ENCODE measurements at regions not wholly inside any gene's neighbourhood (a gene's known extent, or its start where the extent isn't known, plus 50 kb on each side); places are given as distances from the start of the nearest gene placed in this dataset.

GRCh38 chr9:30723656-30724055 is 1660.8 kb upstream of the ACO1 start:
- Histone ChIP-seq H3K4me2 (ENCODE audit: control insufficient read depth, extremely low read depth, insufficient read depth, low read depth, low read length) (no peak overlapping the region), H3K9me3 (ENCODE audit: control insufficient read depth, low read depth, low read length) (no peaks in the 10 kb centered on the region), H3K4me1 (ENCODE audit: control insufficient read depth, extremely low read depth, insufficient read depth, low read length) (no peaks in the 10 kb centered on the region), H3K9ac (ENCODE audit: control insufficient read depth, extremely low read depth, insufficient read depth, low read length) (no peak overlapping the region), H3K36me3 (ENCODE audit: control insufficient read depth in 2 of 2, extremely low read depth in 1 of 2, insufficient read depth in 2 of 2, low read length in 2 of 2) (no peaks in the 10 kb centered on the region), H3K9me1 (ENCODE audit: control insufficient read depth, extremely low read depth, insufficient read depth, low read length) (no peaks in the 10 kb centered on the region), H3K27me3 (ENCODE audit: control insufficient read depth, extremely low read depth, insufficient read depth, low read length) (no peaks in the 10 kb centered on the region), H4K20me1 (ENCODE audit: control insufficient read depth, extremely low read depth, insufficient read depth, low read length) (no peaks in the 10 kb centered on the region), H3K79me2 (ENCODE audit: control insufficient read depth, insufficient read depth, low read length) (no peaks in the 10 kb centered on the region), H3K4me3 (ENCODE audit: control insufficient read depth in 2 of 3, extremely low read depth in 1 of 3, insufficient read depth in 2 of 3, low read depth in 1 of 3, low read length in 3 of 3) (no peak overlapping the region), H2AFZ (ENCODE audit: control insufficient read depth, low read length) (no peak overlapping the region), H3K27ac (ENCODE audit: control insufficient read depth, insufficient read depth, low read length) (no peak overlapping the region)
- FAIRE-seq: no peak
- TF ChIP-seq EZH2 (IDR thresholded peaks at IDR 0.05; ENCODE audit: low read length): no peak
- no peak for TF ChIP-seq CTCF (optimal IDR thresholded peaks at IDR 0.05 in 1 of 3, IDR thresholded peaks at IDR 0.05 in 1 of 3, conservative IDR thresholded peaks at IDR 0.05 in 1 of 3; ENCODE audit: extremely low read depth in 1 of 3, insufficient read depth in 2 of 3, low read length in 3 of 3)
- no peak for DNase-seq (ENCODE audit: low read depth, low spot score)
- dilution Hi-C loops (cut with MboI; ENCODE audit: extremely low pct_ligation_motif_present, low sequenced_read_pairs): no loop called here

GRCh38 chr9:30732060-30732459 is 1652.4 kb upstream of the ACO1 start:
- TF ChIP-seq CTCF (optimal IDR thresholded peaks at IDR 0.05 in 1 of 3, IDR thresholded peaks at IDR 0.05 in 1 of 3, conservative IDR thresholded peaks at IDR 0.05 in 1 of 3; ENCODE audit: extremely low read depth in 1 of 3, insufficient read depth in 2 of 3, low read length in 3 of 3) (no peak), EZH2 (IDR thresholded peaks at IDR 0.05; ENCODE audit: low read length) (no peak)
- no peaks in the 10 kb centered on the region for H3K79me2 ChIP-seq (ENCODE audit: control insufficient read depth, insufficient read depth, low read length)
- H3K9me3 ChIP-seq (ENCODE audit: control insufficient read depth, low read depth, low read length): no peaks in the 10 kb centered on the region
- H3K4me2 ChIP-seq (ENCODE audit: control insufficient read depth, extremely low read depth, insufficient read depth, low read depth, low read length): no peak overlapping the region
- no peaks in the 10 kb centered on the region for H3K36me3 ChIP-seq (ENCODE audit: control insufficient read depth in 2 of 2, extremely low read depth in 1 of 2, insufficient read depth in 2 of 2, low read length in 2 of 2)
- no peaks in the 10 kb centered on the region for H4K20me1 ChIP-seq (ENCODE audit: control insufficient read depth, extremely low read depth, insufficient read depth, low read length)
- H3K9ac ChIP-seq (ENCODE audit: control insufficient read depth, extremely low read depth, insufficient read depth, low read length): no peak overlapping the region
- dilution Hi-C loops (cut with MboI; ENCODE audit: extremely low pct_ligation_motif_present, low sequenced_read_pairs): no loop called here
- no peaks in the 10 kb centered on the region for H3K27me3 ChIP-seq (ENCODE audit: control insufficient read depth, extremely low read depth, insufficient read depth, low read length)
- FAIRE-seq: no peak
- H3K4me1 ChIP-seq (ENCODE audit: control insufficient read depth, extremely low read depth, insufficient read depth, low read length): no peaks in the 10 kb centered on the region
- no peak for DNase-seq (ENCODE audit: low read depth, low spot score)
- no peak overlapping the region for H3K27ac ChIP-seq (ENCODE audit: control insufficient read depth, insufficient read depth, low read length)
- H2AFZ ChIP-seq (ENCODE audit: control insufficient read depth, low read length): no peak overlapping the region
- no peak overlapping the region for H3K4me3 ChIP-seq (ENCODE audit: control insufficient read depth in 2 of 3, extremely low read depth in 1 of 3, insufficient read depth in 2 of 3, low read depth in 1 of 3, low read length in 3 of 3)
- H3K9me1 ChIP-seq (ENCODE audit: control insufficient read depth, extremely low read depth, insufficient read depth, low read length): no peaks in the 10 kb centered on the region

All from keratinocyte (primary cell).